Neural cell (in vitro differentiated cells): ENCODE measurements at regions not wholly inside any gene's neighbourhood (a gene's known extent, or its start where the extent isn't known, plus 50 kb on each side); places are given as distances from the start of the nearest gene placed in this dataset.

Experiments
- H2AFZ ChIP-seq: fragments of 200-600, 300-800 bp; sonication (generic), shearing (Covaris generic); 2 replicates; pipeline ENCODE4 v1.6.0; 2014; ENCODE audit warnings: low read depth, mild to moderate bottlenecking, antibody characterized with exemption, low read length, moderate library complexity
- H3F3A ChIP-seq: fragments of 200-600 bp; shearing (Covaris generic); 2 replicates; pipeline ENCODE4 v1.6.1; 2016; ENCODE audit warnings: mild to moderate bottlenecking, moderate library complexity, mixed read lengths, antibody characterized with exemption, low read length; ENCODE audit not compliant: insufficient read depth, poor library complexity, severe bottlenecking
- H3K27ac ChIP-seq: fragments of 200-600, 300-800 bp; sonication (generic), shearing (Covaris generic); 2 replicates; pipeline ENCODE4 v1.5.1; 2014; ENCODE audit warnings: mild to moderate bottlenecking, low read length, moderate library complexity
- H3K27me3 ChIP-seq: fragments of 300-800, 200-600 bp; sonication (generic), shearing (Covaris generic); 2 replicates; pipeline ENCODE4 v1.6.0; 2014; ENCODE audit warnings: mild to moderate bottlenecking, low read depth, low read length, moderate library complexity; ENCODE audit not compliant: insufficient read depth
- H3K36me3 ChIP-seq: fragments of 300-800, 200-600 bp; sonication (generic), shearing (Covaris generic); 2 replicates; pipeline ENCODE4 v1.5.1; 2014; ENCODE audit warnings: mild to moderate bottlenecking, antibody characterized with exemption, low read length, moderate library complexity; ENCODE audit not compliant: insufficient read depth
- H3K4me2 ChIP-seq: fragments of 300-800, 200-600 bp; sonication (generic), shearing (Covaris generic); 2 replicates; pipeline ENCODE4 v1.6.0; 2014; ENCODE audit warnings: mild to moderate bottlenecking, low read length
- H3K4me3 ChIP-seq: fragments of 300-800, 200-600 bp; sonication (generic), shearing (Covaris generic); 2 replicates; pipeline ENCODE4 v1.5.1; 2014; ENCODE audit warnings: mild to moderate bottlenecking, low read length, moderate library complexity
- H3K79me2 ChIP-seq: fragments of 200-600 bp; shearing (Covaris generic); replicated peaks from 2 replicates; pipeline ENCODE4 v1.6.0; 2014; ENCODE audit warnings: mild to moderate bottlenecking, low read length, moderate library complexity; ENCODE audit not compliant: insufficient read depth
- H3K9ac ChIP-seq: fragments of 300-800, 200-600 bp; sonication (generic), shearing (Covaris generic); 2 replicates; pipeline ENCODE4 v1.6.1; 2016; ENCODE audit warnings: mild to moderate bottlenecking, low read length, mixed read lengths
- H3K9me2 ChIP-seq: fragments of 200-600 bp; shearing (Covaris generic); 2 replicates; pipeline ENCODE4 v1.6.1; 2016; ENCODE audit warnings: mild to moderate bottlenecking, low read length, mixed read lengths; ENCODE audit not compliant: insufficient read depth
- H3K9me3 ChIP-seq: fragments of 200-600, 300-800 bp; sonication (generic), shearing (Covaris generic); 2 replicates; pipeline ENCODE4 v1.6.1; 2016; ENCODE audit warnings: mild to moderate bottlenecking, mixed run types, low read length, moderate library complexity, mixed read lengths
- H4K20me1 ChIP-seq: fragments of 200-600 bp; shearing (Covaris generic); 2 replicates; pipeline ENCODE4 v1.6.1; 2016; ENCODE audit warnings: mild to moderate bottlenecking, mixed run types; ENCODE audit not compliant: insufficient read depth
- EP300 ChIP-seq: fragments of 450-650 bp; conservative IDR thresholded peaks from 2 replicates; pipeline ENCODE4 v1.6.1; 2014; ENCODE audit warnings: antibody characterized with exemption, mild to moderate bottlenecking, moderate library complexity; ENCODE audit not compliant: poor library complexity, severe bottlenecking
- MXI1 ChIP-seq: fragments of 450-650 bp; conservative IDR thresholded peaks from 2 replicates; pipeline ENCODE4 v1.6.1; 2014; ENCODE audit warnings: antibody characterized with exemption, mild to moderate bottlenecking; ENCODE audit not compliant: poor library complexity, severe bottlenecking
- POLR2AphosphoS5 ChIP-seq: IDR thresholded peaks from 2 replicates; pipeline ENCODE4 v1.6.1; 2012
- RAD21 ChIP-seq: fragments of 450-650 bp; conservative IDR thresholded peaks from 2 replicates; pipeline ENCODE4 v1.6.1; 2014; ENCODE audit warnings: antibody characterized with exemption, mild to moderate bottlenecking, moderate library complexity
- REST ChIP-seq: IDR thresholded peaks from 2 replicates; pipeline ENCODE4 v1.6.1; 2012; ENCODE audit warnings: borderline replicate concordance
- SMC3 ChIP-seq: fragments of 450-650 bp; conservative IDR thresholded peaks from 2 replicates; pipeline ENCODE4 v1.6.1; 2014; ENCODE audit warnings: antibody characterized with exemption, mild to moderate bottlenecking, moderate library complexity; ENCODE audit not compliant: poor library complexity
- TAF1 ChIP-seq: IDR thresholded peaks from 2 replicates; pipeline ENCODE4 v1.6.1; 2012; ENCODE audit warnings: low read depth
- TF ChIP-seq, protein P1 (sequence below): fragments of 450-650 bp; IDR thresholded peaks from 2 replicates; pipeline ENCODE4 v1.5.1; 2014; ENCODE audit warnings: antibody characterized with exemption, mild to moderate bottlenecking, moderate library complexity; ENCODE audit not compliant: poor library complexity, severe bottlenecking

GRCh38 chr2:147016181-147016580 is 828.6 kb upstream of the ACVR2A start:
- Histone ChIP-seq H3K9me2 (no peaks in the 10 kb centered on the region), H3K4me2 (no peak overlapping the region), H3F3A (no peaks in the 10 kb centered on the region), H3K79me2 (no peaks in the 10 kb centered on the region), H3K27ac (no peak overlapping the region), H4K20me1 (no peaks in the 10 kb centered on the region), H3K36me3 (no peaks in the 10 kb centered on the region), H2AFZ (no peak overlapping the region), H3K4me3 (no peak overlapping the region), H3K27me3 (no peaks in the 10 kb centered on the region), H3K9ac (no peak overlapping the region), H3K9me3 (no peaks in the 10 kb centered on the region)
- TF ChIP-seq MXI1 (no peak), RAD21 (no peak), POLR2AphosphoS5 (no peak), TAF1 (no peak)
- TF ChIP-seq, protein P1, sequence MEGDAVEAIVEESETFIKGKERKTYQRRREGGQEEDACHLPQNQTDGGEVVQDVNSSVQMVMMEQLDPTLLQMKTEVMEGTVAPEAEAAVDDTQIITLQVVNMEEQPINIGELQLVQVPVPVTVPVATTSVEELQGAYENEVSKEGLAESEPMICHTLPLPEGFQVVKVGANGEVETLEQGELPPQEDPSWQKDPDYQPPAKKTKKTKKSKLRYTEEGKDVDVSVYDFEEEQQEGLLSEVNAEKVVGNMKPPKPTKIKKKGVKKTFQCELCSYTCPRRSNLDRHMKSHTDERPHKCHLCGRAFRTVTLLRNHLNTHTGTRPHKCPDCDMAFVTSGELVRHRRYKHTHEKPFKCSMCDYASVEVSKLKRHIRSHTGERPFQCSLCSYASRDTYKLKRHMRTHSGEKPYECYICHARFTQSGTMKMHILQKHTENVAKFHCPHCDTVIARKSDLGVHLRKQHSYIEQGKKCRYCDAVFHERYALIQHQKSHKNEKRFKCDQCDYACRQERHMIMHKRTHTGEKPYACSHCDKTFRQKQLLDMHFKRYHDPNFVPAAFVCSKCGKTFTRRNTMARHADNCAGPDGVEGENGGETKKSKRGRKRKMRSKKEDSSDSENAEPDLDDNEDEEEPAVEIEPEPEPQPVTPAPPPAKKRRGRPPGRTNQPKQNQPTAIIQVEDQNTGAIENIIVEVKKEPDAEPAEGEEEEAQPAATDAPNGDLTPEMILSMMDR: no peak

DNA sequence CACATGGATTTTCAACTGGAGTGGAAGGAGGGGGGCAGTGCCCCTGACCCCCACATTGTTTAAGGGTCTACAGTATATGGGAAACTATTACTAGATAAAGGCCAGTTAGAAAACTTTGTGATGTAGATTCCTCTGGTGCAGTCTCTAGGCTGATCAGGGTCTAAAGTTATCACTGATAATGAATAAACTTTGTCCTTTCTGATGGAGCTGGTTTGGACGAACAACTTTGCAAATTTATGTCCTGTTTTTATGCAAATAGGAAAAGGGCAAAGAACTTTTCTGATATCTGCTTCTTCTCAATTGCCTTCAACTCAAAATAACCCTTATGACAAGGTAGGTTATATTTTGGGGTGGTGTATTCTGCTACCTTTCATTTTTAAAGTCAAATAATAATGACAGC is 829.2 kb upstream of the ACVR2A start:
- Histone ChIP-seq H3K27me3 (no peaks in the 10 kb centered on the region), H2AFZ (no peak overlapping the region), H3K4me3 (no peak overlapping the region), H4K20me1 (no peaks in the 10 kb centered on the region), H3K9me2 (no peaks in the 10 kb centered on the region), H3F3A (no peaks in the 10 kb centered on the region), H3K9ac (no peak overlapping the region), H3K27ac (no peak overlapping the region), H3K9me3 (no peaks in the 10 kb centered on the region), H3K79me2 (no peaks in the 10 kb centered on the region), H3K4me2 (no peak overlapping the region), H3K36me3 (no peaks in the 10 kb centered on the region)
- TF ChIP-seq, protein P1: no peak
- TF ChIP-seq SMC3: no peak
- TF ChIP-seq RAD21: no peak
- no peak for TF ChIP-seq EP300
- no peak for TF ChIP-seq REST
- no peak for TF ChIP-seq POLR2AphosphoS5
- no peak for TF ChIP-seq TAF1
- no peak for TF ChIP-seq MXI1
